GM12874 (cell line): ENCODE measurements at regions not wholly inside any gene's neighbourhood (a gene's known extent, or its start where the extent isn't known, plus 50 kb on each side); places are given as distances from the start of the nearest gene placed in this dataset.

Experiments
- TF ChIP-seq, protein P1 (sequence below): IDR thresholded peaks from 2 replicates; pipeline ENCODE4 v1.5.1; 2011; ENCODE audit warnings: low read depth, mild to moderate bottlenecking, control low read depth, low read length, moderate library complexity; ENCODE audit not compliant: insufficient read depth

DNA sequence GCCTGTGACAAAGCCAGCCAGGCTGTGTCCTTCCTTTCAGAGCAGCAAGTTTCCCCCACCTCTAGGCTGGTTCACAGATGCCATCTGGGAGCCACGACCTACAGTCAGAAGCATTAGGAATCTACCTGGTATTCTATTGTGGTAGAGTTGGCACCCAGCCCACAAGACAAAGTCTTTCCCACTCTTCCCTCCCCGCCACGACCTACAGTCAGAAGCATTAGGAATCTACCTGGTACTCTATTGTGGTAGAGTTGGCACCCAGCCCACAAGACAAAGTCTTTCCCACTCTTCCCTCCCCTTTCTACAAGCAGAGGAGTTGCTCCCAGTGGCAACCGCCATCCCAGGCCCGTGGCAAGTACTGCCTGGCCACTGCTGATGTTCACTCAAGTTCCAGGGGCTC is 157.8 kb upstream of the TNC start:
- TF ChIP-seq, protein P1, sequence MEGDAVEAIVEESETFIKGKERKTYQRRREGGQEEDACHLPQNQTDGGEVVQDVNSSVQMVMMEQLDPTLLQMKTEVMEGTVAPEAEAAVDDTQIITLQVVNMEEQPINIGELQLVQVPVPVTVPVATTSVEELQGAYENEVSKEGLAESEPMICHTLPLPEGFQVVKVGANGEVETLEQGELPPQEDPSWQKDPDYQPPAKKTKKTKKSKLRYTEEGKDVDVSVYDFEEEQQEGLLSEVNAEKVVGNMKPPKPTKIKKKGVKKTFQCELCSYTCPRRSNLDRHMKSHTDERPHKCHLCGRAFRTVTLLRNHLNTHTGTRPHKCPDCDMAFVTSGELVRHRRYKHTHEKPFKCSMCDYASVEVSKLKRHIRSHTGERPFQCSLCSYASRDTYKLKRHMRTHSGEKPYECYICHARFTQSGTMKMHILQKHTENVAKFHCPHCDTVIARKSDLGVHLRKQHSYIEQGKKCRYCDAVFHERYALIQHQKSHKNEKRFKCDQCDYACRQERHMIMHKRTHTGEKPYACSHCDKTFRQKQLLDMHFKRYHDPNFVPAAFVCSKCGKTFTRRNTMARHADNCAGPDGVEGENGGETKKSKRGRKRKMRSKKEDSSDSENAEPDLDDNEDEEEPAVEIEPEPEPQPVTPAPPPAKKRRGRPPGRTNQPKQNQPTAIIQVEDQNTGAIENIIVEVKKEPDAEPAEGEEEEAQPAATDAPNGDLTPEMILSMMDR: no peak

DNA sequence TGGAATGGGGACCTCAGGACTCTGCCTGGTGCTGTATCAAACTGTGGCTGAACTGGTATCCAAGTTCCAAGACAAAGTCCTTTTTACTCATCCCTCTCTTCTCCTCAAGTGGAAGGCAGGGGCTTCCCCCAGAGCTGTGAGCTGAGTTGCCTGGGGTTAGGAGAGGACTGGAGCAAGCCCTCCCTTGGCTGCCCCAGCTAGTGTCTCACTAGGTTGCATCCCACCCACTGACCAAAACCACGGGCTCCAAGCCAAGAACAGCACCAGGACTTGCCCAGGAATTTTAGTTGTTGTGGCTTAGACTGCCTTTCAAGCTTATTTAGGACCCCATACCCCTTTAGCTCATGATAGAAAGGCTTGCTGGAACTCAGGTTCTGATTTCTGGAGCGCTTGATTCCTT is 158.7 kb upstream of the TNC start:
- TF ChIP-seq, protein P1: no peak

DNA sequence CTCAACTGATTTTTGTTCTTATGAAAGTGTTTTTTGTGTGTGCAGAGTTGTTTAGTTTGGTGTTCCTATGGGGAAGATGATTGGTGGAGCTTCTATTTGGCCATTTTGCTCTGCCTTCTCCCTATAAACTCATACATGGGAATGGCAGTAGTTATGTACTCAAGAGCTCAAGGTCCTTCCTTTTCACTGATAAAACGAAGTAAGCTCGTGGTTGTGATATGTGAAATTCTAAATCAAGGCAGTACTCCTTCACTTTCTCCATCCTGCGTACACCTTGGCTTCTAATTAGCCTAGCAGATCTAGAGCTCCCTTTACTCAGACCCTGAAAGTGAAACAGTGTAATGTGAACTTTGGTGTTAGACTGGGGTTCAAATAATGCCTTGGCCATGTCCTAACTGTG is 159.3 kb upstream of the TNC start:
- TF ChIP-seq, protein P1: no peak

DNA sequence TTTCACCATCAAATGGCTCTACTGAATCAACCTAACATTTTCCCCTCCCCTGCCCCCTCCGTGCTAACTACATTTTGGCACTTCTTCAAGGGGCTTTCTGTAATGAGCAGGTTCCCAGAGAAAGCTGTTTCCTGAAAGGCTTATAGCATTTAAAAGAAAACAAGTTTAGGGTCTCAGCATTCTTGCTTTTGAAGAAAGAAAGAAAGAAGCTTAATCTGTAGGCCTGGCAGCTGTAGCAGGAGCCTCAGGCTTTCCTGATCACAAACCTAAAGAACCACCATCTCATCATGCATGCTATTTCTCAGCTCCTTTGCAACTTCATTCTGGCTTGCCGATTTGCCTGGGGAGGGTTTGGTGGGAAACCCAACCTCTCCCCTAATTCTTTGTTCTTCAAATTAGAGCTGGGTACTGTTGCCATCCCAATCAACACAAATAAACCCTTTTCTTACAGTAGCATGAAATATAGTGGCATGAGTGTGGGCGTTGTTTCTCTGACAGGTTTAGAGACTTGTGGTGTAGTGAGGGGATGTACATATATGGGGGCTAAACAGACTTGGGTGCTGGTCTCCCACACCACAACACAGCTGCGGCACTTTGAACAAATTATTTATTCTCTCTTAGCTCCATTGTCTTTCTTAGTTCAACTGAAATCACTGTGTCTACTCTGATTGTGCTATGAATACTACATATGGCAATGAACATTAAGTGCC is 160.5 kb upstream of the TNC start:
- TF ChIP-seq, protein P1: no peak

DNA sequence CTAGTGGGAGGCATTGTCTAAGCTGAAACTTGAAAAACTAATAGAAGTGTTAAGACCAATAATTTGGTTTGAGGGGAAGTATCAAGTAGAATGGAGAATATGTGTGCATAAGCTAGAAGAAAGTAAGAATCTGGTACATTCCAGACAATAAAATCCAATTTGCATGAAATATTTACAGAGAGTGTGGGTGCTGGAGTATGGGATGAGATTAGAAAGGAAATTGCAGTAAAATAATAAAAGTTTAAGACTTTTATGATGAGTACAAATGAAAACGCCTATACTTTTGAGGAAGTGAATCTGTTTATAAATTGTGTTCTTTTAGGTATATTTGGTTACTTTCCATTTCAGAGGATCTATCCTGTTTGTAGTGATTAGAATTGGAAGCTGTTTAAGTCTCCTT is 165.4 kb upstream of the TNC start:
- TF ChIP-seq, protein P1: no peak

DNA sequence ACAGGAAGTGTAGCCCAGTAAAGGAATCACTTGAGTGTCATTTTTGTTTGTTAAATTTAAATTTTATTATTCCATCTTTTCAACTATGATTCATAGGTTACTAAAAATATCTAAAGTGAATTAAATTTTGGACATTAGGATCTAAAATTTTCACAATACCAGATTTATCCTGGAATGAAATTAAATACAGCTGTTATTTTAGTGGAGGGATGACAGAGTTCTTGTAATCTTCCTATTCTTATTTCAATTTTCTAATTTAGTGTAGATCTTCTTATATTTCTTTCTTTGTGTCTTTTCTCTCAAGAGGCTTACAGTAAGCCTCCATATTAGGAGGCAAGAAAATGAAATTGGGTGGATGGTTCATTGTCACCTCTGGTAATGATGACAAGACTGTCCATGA is 167.9 kb upstream of the TNC start:
- TF ChIP-seq, protein P1: no peak

DNA sequence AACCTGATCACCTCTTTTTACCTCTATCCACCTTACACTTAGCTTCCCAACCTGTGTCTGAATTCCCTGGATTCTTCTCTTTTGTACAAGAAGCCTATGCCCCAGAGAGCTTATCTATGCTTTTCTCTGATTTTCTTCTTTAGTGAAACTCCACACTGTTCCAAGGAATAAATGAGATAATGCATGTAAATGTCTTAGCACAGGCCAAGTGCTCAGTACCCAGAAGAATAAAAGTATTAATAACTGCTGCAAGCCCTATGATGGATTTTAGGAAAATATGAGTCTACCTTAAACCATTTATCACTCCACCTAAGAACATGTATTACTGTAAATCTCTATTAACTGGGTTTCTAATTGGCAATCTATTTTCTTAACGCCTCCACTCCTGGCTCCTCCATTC is 168.5 kb upstream of the TNC start:
- TF ChIP-seq, protein P1: no peak

DNA sequence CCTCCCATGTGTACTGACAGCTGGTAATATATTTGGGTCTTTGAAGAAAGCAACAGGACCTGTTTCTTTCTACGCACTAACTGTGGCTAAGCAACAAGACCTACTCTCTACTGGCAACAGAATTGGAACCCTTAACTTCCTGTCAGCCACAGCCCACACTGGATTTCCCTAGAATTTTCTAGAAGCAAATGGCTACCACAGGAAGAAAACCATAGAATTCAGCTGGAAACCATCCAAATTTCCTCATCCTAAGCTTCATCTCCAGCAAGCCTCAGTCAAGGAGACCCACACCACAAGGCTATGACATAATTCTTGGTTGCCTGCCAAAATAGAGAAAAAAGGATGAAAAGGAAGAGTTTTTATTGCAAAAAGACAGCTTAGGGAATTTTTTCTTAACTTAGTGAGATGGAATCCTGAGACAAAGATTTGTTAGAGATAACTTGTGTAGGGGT is 171.8 kb upstream of the TNC start:
- TF ChIP-seq, protein P1: no peak
